ENCODE measurements at regions not wholly inside any gene's neighbourhood (a gene's known extent, or its start where the extent isn't known, plus 50 kb on each side); places are given as distances from the start of the nearest gene placed in this dataset.

DNA sequence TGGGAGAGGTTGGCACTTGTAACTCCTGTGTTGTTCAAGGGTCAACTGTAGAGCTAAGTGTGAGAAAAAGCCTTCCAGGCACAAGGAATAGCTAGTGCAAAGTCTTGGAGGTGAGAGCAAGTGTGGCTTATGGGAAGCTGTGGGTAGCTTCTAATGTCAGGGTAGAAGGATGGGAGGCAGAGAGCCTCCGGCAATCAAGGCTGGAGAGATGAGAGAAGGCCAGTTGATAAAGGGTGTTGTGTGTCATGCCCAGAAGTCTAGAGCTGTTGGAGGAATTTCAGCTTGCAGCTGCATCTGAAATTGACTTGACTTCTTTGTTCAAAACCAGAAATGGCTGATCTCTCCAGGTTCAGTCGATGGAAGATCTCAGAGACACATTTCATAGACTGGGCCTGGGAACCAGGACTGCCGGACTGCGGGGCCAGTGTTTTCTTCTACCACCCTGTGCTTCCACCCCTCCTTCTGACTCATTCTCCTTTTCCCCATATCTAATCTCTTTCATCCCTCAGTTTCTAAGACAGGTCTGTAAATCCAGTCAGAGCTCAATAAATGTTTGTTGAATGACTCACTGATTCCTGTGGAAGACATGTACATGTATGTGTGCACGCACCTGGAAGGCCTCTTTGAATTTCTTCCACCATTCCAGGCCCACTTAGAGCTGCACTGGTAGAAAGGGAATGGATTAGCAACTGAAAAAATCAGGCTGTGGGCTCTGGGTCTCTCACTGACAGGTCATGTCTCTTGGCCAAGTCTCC is 67.8 kb upstream of the KLF4 start:
- Mint-ChIP-seq H3K27me3 (no peaks in the 10 kb centered on the region), H3K27ac (no peak overlapping the region), H3K4me1 (no peaks in the 10 kb centered on the region), H3K4me3 (no peak overlapping the region), H3K36me3 (no peaks in the 10 kb centered on the region), H3K9me3 (ENCODE audit: low read depth) (no peaks in the 10 kb centered on the region)
- DNase-seq (no peak), ATAC-seq (no peak)
- CTCF ChIA-PET, result no interaction called here

GRCh38 chr9:107554636-107555035 is 65.1 kb upstream of the KLF4 start:
- no peaks in the 10 kb centered on the region for H3K36me3 Mint-ChIP-seq
- no peaks in the 10 kb centered on the region for H3K27me3 Mint-ChIP-seq
- H3K27ac Mint-ChIP-seq, result no peak overlapping the region
- ATAC-seq (no peak), DNase-seq (no peak)
- no peaks in the 10 kb centered on the region for H3K9me3 Mint-ChIP-seq (ENCODE audit: low read depth)
- H3K4me3 Mint-ChIP-seq, result no peak overlapping the region
- CTCF ChIA-PET, result no interaction called here
- no peaks in the 10 kb centered on the region for H3K4me1 Mint-ChIP-seq

- Mint-ChIP-seq H3K4me3 (no peak overlapping the region), H3K27ac (no peak overlapping the region), H3K36me3 (no peaks in the 10 kb centered on the region), H3K4me1 (no peaks in the 10 kb centered on the region), H3K9me3 (ENCODE audit: low read depth) (no peaks in the 10 kb centered on the region), H3K27me3 (no peaks in the 10 kb centered on the region)
- no peak for DNase-seq
- CTCF ChIA-PET, result no interaction called here
- no peak for ATAC-seq
Observed at GRCh38 chr9:107548298-107549142, 59.0 kb upstream of the KLF4 start.

- Mint-ChIP-seq H3K36me3 (no peaks in the 10 kb centered on the region), H3K27ac (no peak overlapping the region), H3K9me3 (ENCODE audit: low read depth) (no peaks in the 10 kb centered on the region), H3K27me3 (no peaks in the 10 kb centered on the region), H3K4me3 (no peak overlapping the region), H3K4me1 (no peaks in the 10 kb centered on the region)
- ATAC-seq (no peak), DNase-seq (no peak)
- CTCF ChIA-PET, result no interaction called here
Observed at GRCh38 chr9:107547772-107548297, 58.3 kb upstream of the KLF4 start.

- no peak for ATAC-seq
- Mint-ChIP-seq H3K36me3 (no peaks in the 10 kb centered on the region), H3K4me1 (no peaks in the 10 kb centered on the region), H3K9me3 (ENCODE audit: low read depth) (no peaks in the 10 kb centered on the region), H3K27me3 (no peaks in the 10 kb centered on the region), H3K4me3 (no peak overlapping the region), H3K27ac (no peak overlapping the region)
- DNase-seq, result no peak
- CTCF ChIA-PET, result no interaction called here
Observed at GRCh38 chr9:107547303-107547702, 57.7 kb upstream of the KLF4 start.

DNA sequence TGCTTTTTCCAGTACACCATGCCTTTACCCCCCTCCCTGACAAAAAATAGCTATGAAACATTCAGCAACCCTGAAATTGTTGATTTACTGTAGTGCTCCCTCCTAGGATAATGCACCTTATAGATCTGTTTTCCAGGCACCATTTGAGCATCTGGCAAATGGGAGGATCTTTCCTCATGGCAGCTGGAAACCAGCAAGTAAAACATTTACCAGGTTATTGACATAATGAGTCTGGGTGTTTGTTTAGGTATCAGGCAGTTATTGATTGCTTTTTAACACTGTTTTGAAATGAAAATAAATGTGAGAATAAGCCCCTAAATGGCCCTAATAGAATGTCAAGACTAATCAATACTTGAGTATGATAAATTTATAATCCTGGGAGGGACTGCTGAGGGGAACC is 57.3 kb upstream of the KLF4 start:
- ATAC-seq (no peak), DNase-seq (no peak)
- H3K27me3 Mint-ChIP-seq, result no peaks in the 10 kb centered on the region
- H3K27ac Mint-ChIP-seq, result no peak overlapping the region
- H3K4me3 Mint-ChIP-seq, result no peak overlapping the region
- no peaks in the 10 kb centered on the region for H3K9me3 Mint-ChIP-seq (ENCODE audit: low read depth)
- H3K4me1 Mint-ChIP-seq, result no peaks in the 10 kb centered on the region
- no peaks in the 10 kb centered on the region for H3K36me3 Mint-ChIP-seq
- CTCF ChIA-PET, result no interaction called here

DNA sequence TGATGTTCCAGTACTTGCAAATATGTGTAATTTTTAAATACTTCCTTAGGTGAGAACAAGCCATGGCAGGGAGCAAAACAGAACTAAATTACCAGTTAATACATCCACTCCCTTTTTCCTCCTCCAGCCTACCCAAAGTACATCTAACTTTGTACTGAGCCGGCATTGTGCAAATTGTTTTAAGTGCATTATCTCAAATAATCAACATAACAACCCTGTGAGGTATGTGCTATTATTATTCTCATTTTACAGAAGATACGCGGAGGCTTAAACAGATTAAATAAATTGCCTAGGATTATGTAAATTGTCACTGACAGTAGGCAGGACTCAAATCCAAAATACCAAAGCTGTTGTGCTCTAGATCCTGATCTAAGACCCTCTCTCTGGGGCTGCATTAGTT is 55.5 kb upstream of the KLF4 start:
- Mint-ChIP-seq H3K36me3 (no peaks in the 10 kb centered on the region), H3K4me1 (no peaks in the 10 kb centered on the region), H3K4me3 (no peak overlapping the region), H3K27ac (no peak overlapping the region), H3K9me3 (ENCODE audit: low read depth) (no peaks in the 10 kb centered on the region), H3K27me3 (no peaks in the 10 kb centered on the region)
- CTCF ChIA-PET, result no interaction called here
- no peak for ATAC-seq
- no peak for DNase-seq

DNA sequence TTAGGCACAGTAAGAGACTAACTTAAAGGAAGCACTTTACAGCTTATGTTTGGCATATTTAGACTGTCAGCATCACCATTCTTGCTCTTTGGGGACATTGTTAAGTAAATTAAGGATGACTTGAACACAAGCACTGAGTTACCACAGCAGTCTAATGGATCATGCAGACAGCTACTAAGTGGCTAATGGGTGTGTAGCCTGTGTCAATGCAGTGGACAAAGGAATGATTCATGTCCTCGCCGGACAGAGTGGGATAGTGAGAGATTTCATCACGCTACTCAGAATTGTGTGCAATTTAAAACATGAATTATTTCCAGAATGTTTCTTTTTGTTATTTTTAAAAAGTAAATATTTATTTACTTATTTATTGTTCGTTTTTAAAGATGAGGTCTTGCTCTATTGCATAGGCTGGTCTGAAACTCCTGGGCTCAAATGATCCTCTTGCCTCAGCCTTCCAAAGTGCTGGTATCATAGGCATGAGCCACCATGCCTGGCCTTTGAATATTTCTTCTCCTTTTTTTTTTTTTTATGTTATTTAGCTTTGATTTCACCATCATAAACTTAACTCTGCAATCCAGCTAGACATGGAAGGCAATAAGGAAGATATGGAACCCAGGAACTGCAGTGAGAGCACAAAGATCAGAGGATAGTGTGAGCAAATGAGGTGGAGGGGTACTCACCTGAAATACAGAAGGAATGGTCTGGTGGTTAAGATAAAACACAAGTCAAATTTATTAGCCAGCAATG is 53.0 kb upstream of the KLF4 start:
- DNase-seq (no peak), ATAC-seq (no peak)
- no peaks in the 10 kb centered on the region for H3K4me1 Mint-ChIP-seq
- H3K36me3 Mint-ChIP-seq, result no peaks in the 10 kb centered on the region
- H3K4me3 Mint-ChIP-seq, result no peak overlapping the region
- no peaks in the 10 kb centered on the region for H3K27me3 Mint-ChIP-seq
- H3K9me3 Mint-ChIP-seq (ENCODE audit: low read depth), result peaks cover 2% of the 10 kb centered on the region
- CTCF ChIA-PET, result no interaction called here
- H3K27ac Mint-ChIP-seq, result no peak overlapping the region

- peaks cover 2% of the 10 kb centered on the region for H3K9me3 Mint-ChIP-seq (ENCODE audit: low read depth)
- no peak overlapping the region for H3K4me3 Mint-ChIP-seq
- DNase-seq (no peak), ATAC-seq (no peak)
- no peaks in the 10 kb centered on the region for H3K4me1 Mint-ChIP-seq
- no peaks in the 10 kb centered on the region for H3K27me3 Mint-ChIP-seq
- no peak overlapping the region for H3K27ac Mint-ChIP-seq
- H3K36me3 Mint-ChIP-seq, result no peaks in the 10 kb centered on the region
- CTCF ChIA-PET, result no interaction called here
Observed at GRCh38 chr9:107541523-107541922, 52.0 kb upstream of the KLF4 start.

DNA sequence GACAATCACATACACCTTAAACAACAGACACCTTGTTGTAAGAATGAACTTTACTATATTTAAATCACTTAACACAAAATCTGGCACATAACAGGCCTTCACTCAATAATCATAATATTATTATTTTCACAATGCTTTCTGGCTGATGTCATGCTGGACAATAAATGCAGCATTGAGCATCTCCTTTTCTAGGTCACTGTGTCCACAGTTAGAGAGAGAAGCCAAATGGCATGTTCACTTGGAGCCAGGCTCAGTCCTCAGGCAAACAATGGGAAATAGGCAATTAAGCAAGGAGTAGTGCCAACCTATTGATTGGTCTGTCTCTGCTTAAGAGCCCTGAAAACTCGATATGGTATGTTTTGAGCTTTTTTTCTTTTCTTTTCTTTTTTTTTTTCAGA is 50.6 kb upstream of the KLF4 start:
- DNase-seq (no peak), ATAC-seq (no peak)
- Mint-ChIP-seq H3K4me3 (no peak overlapping the region), H3K27ac (no peak overlapping the region), H3K27me3 (no peaks in the 10 kb centered on the region), H3K36me3 (no peaks in the 10 kb centered on the region), H3K9me3 (ENCODE audit: low read depth) (peaks cover 2% of the 10 kb centered on the region), H3K4me1 (no peaks in the 10 kb centered on the region)
- CTCF ChIA-PET, result no interaction called here

DNA sequence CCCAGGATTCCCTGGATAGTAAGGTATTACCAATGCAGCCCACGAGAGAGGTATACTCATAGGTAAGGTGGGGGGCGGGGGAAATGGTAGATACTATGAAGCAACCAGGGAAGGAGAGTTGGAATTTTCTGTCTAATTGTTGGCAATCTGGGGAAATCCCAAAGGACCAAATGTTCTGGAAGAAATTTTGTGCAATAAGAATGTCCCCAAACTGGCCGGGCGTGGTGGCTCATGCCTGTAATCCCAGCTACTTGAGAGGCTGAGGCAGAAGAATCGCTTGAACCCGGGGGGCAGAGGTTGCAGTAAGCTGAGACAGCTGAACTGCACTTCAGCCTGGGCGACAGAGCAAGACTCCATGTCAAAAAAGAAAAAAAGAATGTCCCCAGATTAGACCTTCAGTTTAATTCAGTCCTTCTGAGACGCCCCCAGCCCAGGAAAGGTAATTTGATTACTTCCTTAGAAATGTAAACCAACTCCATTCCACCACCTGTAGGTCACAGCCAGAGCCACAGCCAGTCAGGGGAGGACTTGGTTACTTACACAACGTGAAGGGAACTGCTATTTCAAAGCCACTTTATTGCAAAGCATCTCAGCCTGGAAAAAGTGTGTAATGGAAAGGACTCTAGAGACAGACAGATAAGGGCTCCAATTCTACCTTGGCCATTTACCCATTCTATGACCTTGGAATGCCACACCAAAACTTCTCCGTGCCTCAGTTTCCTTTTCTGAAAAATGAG is 50.0 kb upstream of the KLF4 start:
- CTCF ChIA-PET, result no interaction called here
- H3K27me3 Mint-ChIP-seq, result no peaks in the 10 kb centered on the region
- no peak for DNase-seq
- no peak overlapping the region for H3K4me3 Mint-ChIP-seq
- H3K36me3 Mint-ChIP-seq, result no peaks in the 10 kb centered on the region
- no peak for ATAC-seq
- H3K9me3 Mint-ChIP-seq (ENCODE audit: low read depth), result peaks cover 2% of the 10 kb centered on the region
- H3K4me1 Mint-ChIP-seq, result no peaks in the 10 kb centered on the region
- no peak overlapping the region for H3K27ac Mint-ChIP-seq
